PC-9 (cell line): ENCODE measurements at regions not wholly inside any gene's neighbourhood (a gene's known extent, or its start where the extent isn't known, plus 50 kb on each side); places are given as distances from the start of the nearest gene placed in this dataset.

Experiments
- EZH2 ChIP-seq: fragments of 200-600 bp; sonication (generic); IDR thresholded peaks from 2 replicates; pipeline ENCODE4 v1.8.0; 2017; ENCODE audit warnings: antibody characterized with exemption, low read depth
- TF ChIP-seq, protein P1 (sequence below): fragments of 200-600 bp; sonication (generic); conservative IDR thresholded peaks from 2 replicates; pipeline ENCODE4 v1.6.1; 2017; ENCODE audit warnings: mixed run types, antibody characterized with exemption, mild to moderate bottlenecking, moderate library complexity

DNA sequence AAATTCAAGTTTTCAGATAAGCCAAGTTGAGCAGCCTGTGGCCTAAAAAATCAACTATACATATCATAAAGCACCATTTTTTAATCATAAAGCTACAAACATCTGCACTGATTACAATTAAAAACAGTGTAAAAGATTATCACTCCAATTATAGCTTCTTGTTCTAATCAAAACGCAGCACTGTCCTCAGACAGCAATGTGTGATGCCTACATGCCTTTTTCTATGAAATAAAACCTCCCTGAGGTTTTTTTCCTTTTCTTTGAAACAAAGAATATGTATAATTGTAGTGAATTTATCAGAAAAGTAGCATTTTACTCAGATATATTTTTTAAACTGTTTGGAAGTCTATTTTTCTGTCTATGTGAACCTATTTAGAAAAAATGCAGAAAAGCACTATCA is 366.1 kb upstream of the CCNH start:
- TF ChIP-seq, protein P1, sequence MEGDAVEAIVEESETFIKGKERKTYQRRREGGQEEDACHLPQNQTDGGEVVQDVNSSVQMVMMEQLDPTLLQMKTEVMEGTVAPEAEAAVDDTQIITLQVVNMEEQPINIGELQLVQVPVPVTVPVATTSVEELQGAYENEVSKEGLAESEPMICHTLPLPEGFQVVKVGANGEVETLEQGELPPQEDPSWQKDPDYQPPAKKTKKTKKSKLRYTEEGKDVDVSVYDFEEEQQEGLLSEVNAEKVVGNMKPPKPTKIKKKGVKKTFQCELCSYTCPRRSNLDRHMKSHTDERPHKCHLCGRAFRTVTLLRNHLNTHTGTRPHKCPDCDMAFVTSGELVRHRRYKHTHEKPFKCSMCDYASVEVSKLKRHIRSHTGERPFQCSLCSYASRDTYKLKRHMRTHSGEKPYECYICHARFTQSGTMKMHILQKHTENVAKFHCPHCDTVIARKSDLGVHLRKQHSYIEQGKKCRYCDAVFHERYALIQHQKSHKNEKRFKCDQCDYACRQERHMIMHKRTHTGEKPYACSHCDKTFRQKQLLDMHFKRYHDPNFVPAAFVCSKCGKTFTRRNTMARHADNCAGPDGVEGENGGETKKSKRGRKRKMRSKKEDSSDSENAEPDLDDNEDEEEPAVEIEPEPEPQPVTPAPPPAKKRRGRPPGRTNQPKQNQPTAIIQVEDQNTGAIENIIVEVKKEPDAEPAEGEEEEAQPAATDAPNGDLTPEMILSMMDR = no peak
- TF ChIP-seq EZH2 = no peak
